WERI-Rb-1 (cell line): ENCODE measurements at regions not wholly inside any gene's neighbourhood (a gene's known extent, or its start where the extent isn't known, plus 50 kb on each side); places are given as distances from the start of the nearest gene placed in this dataset.

Source experiments
- DNase-seq: peaks from one replicate; pipeline ENCODE4 v3.0.0-alpha.2; 2020
- H3K27ac ChIP-seq: fragments of 250-450 bp; sonication (Bioruptor Pico); 2 replicates; pipeline ENCODE4 v1.5.1; 2020; ENCODE audit warnings: mild to moderate bottlenecking, moderate library complexity
- H3K27me3 ChIP-seq: fragments of 250-450 bp; sonication (Bioruptor Pico); 2 replicates; pipeline ENCODE4 v1.5.1; 2021; ENCODE audit warnings: mild to moderate bottlenecking, low read depth, moderate library complexity; ENCODE audit not compliant: insufficient read depth, severe bottlenecking
- H3K36me3 ChIP-seq: fragments of 250-450 bp; sonication (Bioruptor Pico); 2 replicates; pipeline ENCODE4 v1.5.1; 2020; ENCODE audit warnings: mild to moderate bottlenecking, moderate library complexity
- H3K4me3 ChIP-seq: 2 replicates; pipeline ENCODE4 v1.5.1; 2011; ENCODE audit warnings: low read depth, mild to moderate bottlenecking, control low read depth, low read length
- H3K9me3 ChIP-seq: fragments of 250-450 bp; sonication (Bioruptor Pico); 2 replicates; pipeline ENCODE4 v1.5.1; 2021; ENCODE audit warnings: mild to moderate bottlenecking, moderate library complexity; ENCODE audit not compliant: severe bottlenecking
- CTCF ChIP-seq: IDR thresholded peaks from 2 replicates; pipeline ENCODE4 v1.5.1; 2011; ENCODE audit warnings: low read depth, mild to moderate bottlenecking, control low read depth, inconsistent platforms, low read length

GRCh38 chrX:116281106-116281505 is 110.6 kb downstream of the AGTR2 start:
- Histone ChIP-seq H3K36me3 (no peaks in the 10 kb centered on the region), H3K27me3 (peaks cover 9% of the 10 kb centered on the region), H3K27ac (no peak overlapping the region), H3K4me3 (no peak overlapping the region), H3K9me3 (no peaks in the 10 kb centered on the region)
- no peak for TF ChIP-seq CTCF
- DNase-seq, result no peak

GRCh38 chrX:116282751-116283150 is 112.2 kb downstream of the AGTR2 start:
- Histone ChIP-seq H3K27ac (no peak overlapping the region), H3K9me3 (no peaks in the 10 kb centered on the region), H3K4me3 (no peak overlapping the region), H3K36me3 (no peaks in the 10 kb centered on the region), H3K27me3 (no peaks in the 10 kb centered on the region)
- no peak for TF ChIP-seq CTCF
- DNase-seq, result no peak

- H3K4me3 ChIP-seq, result no peak overlapping the region
- TF ChIP-seq CTCF, result no peak
- H3K27me3 ChIP-seq, result no peaks in the 10 kb centered on the region
- no peak for DNase-seq
- H3K9me3 ChIP-seq, result no peaks in the 10 kb centered on the region
- no peaks in the 10 kb centered on the region for H3K36me3 ChIP-seq
- no peak overlapping the region for H3K27ac ChIP-seq
Observed at GRCh38 chrX:116284400-116284799, 113.9 kb downstream of the AGTR2 start.

GRCh38 chrX:116285501-116285900 is 115.0 kb downstream of the AGTR2 start:
- Histone ChIP-seq H3K4me3 (no peak overlapping the region), H3K36me3 (no peaks in the 10 kb centered on the region), H3K9me3 (no peaks in the 10 kb centered on the region), H3K27me3 (no peaks in the 10 kb centered on the region), H3K27ac (no peak overlapping the region)
- DNase-seq, result no peak
- no peak for TF ChIP-seq CTCF

- H3K9me3 ChIP-seq, result no peaks in the 10 kb centered on the region
- H3K27ac ChIP-seq, result no peak overlapping the region
- DNase-seq, result no peak
- H3K4me3 ChIP-seq, result no peak overlapping the region
- no peak for TF ChIP-seq CTCF
- H3K27me3 ChIP-seq, result peaks cover 3% of the 10 kb centered on the region
- H3K36me3 ChIP-seq, result no peaks in the 10 kb centered on the region
Observed at GRCh38 chrX:116289592-116289991, 119.0 kb downstream of the AGTR2 start.

GRCh38 chrX:116290359-116290758 is 119.8 kb downstream of the AGTR2 start:
- H3K36me3 ChIP-seq, result no peaks in the 10 kb centered on the region
- no peak for DNase-seq
- H3K27ac ChIP-seq, result no peak overlapping the region
- H3K4me3 ChIP-seq, result no peak overlapping the region
- H3K27me3 ChIP-seq, result peaks cover 3% of the 10 kb centered on the region
- no peaks in the 10 kb centered on the region for H3K9me3 ChIP-seq
- no peak for TF ChIP-seq CTCF
